ENCODE measurements at regions not wholly inside any gene's neighbourhood (a gene's known extent, or its start where the extent isn't known, plus 50 kb on each side); places are given as distances from the start of the nearest gene placed in this dataset.

- no peak for TF ChIP-seq CTCF (IDR thresholded peaks at IDR 0.05; ENCODE audit: low read length)
- TF ChIP-seq EZH2 (IDR thresholded peaks at IDR 0.05; ENCODE audit: borderline replicate concordance, low read length), result no peak
These were observed 212.7 kb downstream of the SLIT2 start for GRCh38 chr4:20464381-20464780.

Measured in OCI-LY1 (cell line).